ENCODE measurements at regions not wholly inside any gene's neighbourhood (a gene's known extent, or its start where the extent isn't known, plus 50 kb on each side); places are given as distances from the start of the nearest gene placed in this dataset.

DNA sequence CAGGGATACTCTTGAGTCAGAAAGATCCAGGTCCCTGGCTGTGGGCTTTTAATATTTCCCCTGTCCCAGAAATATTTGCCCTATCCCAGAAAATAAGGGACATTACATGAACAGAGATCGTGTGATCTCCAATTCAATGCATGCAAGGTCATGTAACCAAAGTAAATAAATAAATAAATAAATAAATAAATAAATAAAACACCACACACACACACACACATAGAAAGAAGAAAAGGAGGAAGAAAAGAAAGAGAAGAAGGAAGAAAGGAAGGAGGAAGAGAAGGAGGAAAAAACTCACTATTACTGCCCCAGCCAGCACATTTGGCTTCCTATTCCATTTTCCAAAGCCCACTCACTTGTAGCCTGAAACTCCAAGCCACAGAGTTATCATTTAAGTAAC is 117.9 kb upstream of the CFAP20DC start:
- intact Hi-C loops (cut with DNase I; ENCODE audit: low total_unique reads), result no loop called here
- TF ChIP-seq, protein P1, sequence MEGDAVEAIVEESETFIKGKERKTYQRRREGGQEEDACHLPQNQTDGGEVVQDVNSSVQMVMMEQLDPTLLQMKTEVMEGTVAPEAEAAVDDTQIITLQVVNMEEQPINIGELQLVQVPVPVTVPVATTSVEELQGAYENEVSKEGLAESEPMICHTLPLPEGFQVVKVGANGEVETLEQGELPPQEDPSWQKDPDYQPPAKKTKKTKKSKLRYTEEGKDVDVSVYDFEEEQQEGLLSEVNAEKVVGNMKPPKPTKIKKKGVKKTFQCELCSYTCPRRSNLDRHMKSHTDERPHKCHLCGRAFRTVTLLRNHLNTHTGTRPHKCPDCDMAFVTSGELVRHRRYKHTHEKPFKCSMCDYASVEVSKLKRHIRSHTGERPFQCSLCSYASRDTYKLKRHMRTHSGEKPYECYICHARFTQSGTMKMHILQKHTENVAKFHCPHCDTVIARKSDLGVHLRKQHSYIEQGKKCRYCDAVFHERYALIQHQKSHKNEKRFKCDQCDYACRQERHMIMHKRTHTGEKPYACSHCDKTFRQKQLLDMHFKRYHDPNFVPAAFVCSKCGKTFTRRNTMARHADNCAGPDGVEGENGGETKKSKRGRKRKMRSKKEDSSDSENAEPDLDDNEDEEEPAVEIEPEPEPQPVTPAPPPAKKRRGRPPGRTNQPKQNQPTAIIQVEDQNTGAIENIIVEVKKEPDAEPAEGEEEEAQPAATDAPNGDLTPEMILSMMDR (IDR thresholded peaks at IDR 0.05), result no peak
- no peak for TF ChIP-seq POLR2A (IDR thresholded peaks at IDR 0.05)
- DNase-seq (ENCODE audit: low spot score in 2 of 2), result no peak
- H3K4me3 ChIP-seq (ENCODE audit: low read depth, poor library complexity, severe bottlenecking), result no peak overlapping the region
- WGBS, 2 donors, result 84 to 91% methylated on average over 1 of the region's 1 CpG

DNA sequence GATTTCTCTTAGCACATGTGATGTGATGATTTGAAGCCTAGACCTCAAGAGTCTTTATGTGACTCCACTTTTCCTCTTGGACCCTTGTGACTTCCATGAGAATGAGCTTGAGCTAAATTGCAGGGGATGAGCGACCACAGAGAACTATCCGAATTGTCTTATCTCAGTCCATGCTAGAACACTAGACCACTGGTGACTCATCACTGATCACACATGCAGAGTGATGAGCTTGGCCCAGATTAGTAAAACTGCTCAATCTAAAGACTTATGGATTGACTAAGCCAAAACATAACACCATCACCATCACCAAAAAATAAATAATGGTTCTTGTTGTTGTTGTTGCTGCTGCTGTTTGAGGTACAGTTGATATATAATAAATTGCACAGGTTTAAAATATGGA is 114.1 kb upstream of the CFAP20DC start:
- WGBS, 2 donors, result 91 to 96% methylated on average over 2 of the region's 2 CpGs
- no peak overlapping the region for H3K4me3 ChIP-seq (ENCODE audit: low read depth, poor library complexity, severe bottlenecking)
- no peak for DNase-seq (ENCODE audit: low spot score in 2 of 2)
- intact Hi-C loops (cut with DNase I; ENCODE audit: low total_unique reads), result no loop called here
- TF ChIP-seq POLR2A (IDR thresholded peaks at IDR 0.05), result no peak
- TF ChIP-seq, protein P1 (IDR thresholded peaks at IDR 0.05), result no peak

DNA sequence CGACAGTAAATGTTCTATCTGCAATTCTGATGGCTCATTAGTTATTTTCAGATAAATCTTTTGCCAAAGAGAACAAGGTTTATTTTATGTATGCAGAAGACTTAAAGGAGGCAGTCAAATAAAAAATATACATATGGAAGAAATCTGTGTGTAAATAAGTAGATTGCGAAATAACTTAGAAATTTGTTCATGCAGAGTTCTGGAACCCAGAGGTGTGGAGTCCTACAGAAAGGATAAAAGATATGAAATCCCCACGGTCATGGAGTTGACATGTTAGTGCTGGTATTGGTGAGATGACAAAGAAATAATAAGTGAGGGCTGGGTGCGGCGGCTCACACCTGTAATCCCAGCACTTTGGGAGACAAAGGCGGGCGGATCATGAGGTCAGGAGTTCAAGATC is 111.2 kb upstream of the CFAP20DC start:
- no peak overlapping the region for H3K4me3 ChIP-seq (ENCODE audit: low read depth, poor library complexity, severe bottlenecking)
- 89 to 90% methylated on average over 7 of the region's 7 CpGs for WGBS, 2 donors
- DNase-seq (ENCODE audit: low spot score in 2 of 2), result no peak
- TF ChIP-seq, protein P1 (IDR thresholded peaks at IDR 0.05), result no peak
- TF ChIP-seq POLR2A (IDR thresholded peaks at IDR 0.05), result no peak
- intact Hi-C loops (cut with DNase I; ENCODE audit: low total_unique reads), result no loop called here

DNA sequence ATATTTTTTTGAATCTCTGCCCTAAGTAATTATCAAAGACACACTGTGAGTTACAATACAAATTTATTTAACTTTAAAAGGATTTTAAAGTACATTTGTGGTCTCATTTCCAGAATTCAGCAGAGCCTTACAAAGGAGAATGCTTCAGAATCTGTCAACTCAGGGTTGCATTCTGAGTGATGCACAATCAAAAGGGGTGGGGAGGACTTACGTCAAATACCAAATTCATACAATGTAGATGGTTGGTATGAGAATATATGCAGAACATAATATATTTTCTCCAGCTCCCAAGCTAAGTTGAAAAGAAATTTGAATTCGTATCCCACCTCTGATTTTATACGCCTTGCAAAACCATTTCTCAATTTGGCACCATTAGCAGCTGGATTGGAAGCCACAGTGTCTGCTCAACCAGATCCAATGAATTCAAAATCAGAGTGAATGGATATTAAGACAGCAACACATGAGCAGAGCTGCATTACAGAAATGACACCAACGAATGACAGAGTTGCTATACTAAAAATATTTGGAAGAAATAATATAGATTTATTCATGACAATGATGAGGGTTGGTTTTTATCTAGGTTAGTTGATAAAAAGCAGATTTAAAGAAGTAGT is 110.4 kb upstream of the CFAP20DC start:
- DNase-seq (ENCODE audit: low spot score in 2 of 2), result no peak
- intact Hi-C loops (cut with DNase I; ENCODE audit: low total_unique reads), result no loop called here
- no peak for TF ChIP-seq POLR2A (IDR thresholded peaks at IDR 0.05)
- TF ChIP-seq, protein P1 (IDR thresholded peaks at IDR 0.05), result no peak
- 81 to 87% methylated on average over 4 of the region's 4 CpGs for WGBS, 2 donors
- H3K4me3 ChIP-seq (ENCODE audit: low read depth, poor library complexity, severe bottlenecking), result no peak overlapping the region

DNA sequence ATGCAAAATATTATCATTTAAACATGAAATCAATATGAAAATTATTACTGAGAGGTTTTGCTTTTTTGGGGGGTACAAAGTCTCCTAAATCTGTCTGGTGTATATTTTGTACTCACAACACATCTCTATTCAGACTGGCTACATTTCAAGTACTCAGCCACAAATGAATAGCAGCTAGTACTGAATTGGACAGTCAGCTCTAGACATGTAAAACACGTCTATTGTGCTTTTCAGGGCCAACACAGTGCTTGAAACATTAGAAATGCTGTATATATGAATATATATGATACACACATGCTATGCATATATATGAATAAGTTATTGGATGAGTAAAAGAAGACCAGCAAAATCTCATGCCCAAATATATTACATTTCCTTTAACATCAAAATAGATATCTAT is 103.8 kb upstream of the CFAP20DC start:
- intact Hi-C loops (cut with DNase I; ENCODE audit: low total_unique reads), result no loop called here
- H3K4me3 ChIP-seq (ENCODE audit: low read depth, poor library complexity, severe bottlenecking), result no peak overlapping the region
- 32 to 54% methylated on average over 1 of the region's 1 CpG for WGBS, 2 donors
- no peak for DNase-seq (ENCODE audit: low spot score in 2 of 2)
- TF ChIP-seq, protein P1 (IDR thresholded peaks at IDR 0.05), result no peak
- no peak for TF ChIP-seq POLR2A (IDR thresholded peaks at IDR 0.05)

DNA sequence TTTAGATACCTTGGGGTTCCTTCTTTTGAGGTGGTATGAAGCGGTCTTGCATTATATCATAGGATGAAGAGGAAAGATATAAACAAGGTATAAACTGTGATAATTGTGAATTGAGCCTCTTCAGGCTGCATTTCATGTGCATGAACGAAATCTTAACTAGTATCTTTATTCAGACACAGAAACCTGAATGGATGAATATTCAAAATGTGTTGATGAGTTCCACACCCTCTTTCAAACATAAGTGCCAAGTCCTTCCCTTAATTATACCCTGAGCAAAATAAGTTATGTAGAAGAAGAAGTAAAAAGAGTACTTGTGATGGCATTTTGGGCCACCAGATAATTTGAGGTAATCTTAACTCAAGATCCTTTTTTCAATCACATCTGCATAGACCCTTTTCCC is 103.1 kb upstream of the CFAP20DC start:
- WGBS, 2 donors, result 78 to 82% methylated on average over 2 of the region's 2 CpGs
- DNase-seq (ENCODE audit: low spot score in 2 of 2), result no peak
- no peak for TF ChIP-seq POLR2A (IDR thresholded peaks at IDR 0.05)
- intact Hi-C loops (cut with DNase I; ENCODE audit: low total_unique reads), result no loop called here
- no peak overlapping the region for H3K4me3 ChIP-seq (ENCODE audit: low read depth, poor library complexity, severe bottlenecking)

All from lower leg skin (tissue), 4 donors.